ENCODE measurements at regions not wholly inside any gene's neighbourhood (a gene's known extent, or its start where the extent isn't known, plus 50 kb on each side); places are given as distances from the start of the nearest gene placed in this dataset.

- TF ChIP-seq, protein P1, sequence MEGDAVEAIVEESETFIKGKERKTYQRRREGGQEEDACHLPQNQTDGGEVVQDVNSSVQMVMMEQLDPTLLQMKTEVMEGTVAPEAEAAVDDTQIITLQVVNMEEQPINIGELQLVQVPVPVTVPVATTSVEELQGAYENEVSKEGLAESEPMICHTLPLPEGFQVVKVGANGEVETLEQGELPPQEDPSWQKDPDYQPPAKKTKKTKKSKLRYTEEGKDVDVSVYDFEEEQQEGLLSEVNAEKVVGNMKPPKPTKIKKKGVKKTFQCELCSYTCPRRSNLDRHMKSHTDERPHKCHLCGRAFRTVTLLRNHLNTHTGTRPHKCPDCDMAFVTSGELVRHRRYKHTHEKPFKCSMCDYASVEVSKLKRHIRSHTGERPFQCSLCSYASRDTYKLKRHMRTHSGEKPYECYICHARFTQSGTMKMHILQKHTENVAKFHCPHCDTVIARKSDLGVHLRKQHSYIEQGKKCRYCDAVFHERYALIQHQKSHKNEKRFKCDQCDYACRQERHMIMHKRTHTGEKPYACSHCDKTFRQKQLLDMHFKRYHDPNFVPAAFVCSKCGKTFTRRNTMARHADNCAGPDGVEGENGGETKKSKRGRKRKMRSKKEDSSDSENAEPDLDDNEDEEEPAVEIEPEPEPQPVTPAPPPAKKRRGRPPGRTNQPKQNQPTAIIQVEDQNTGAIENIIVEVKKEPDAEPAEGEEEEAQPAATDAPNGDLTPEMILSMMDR (IDR thresholded peaks at IDR 0.05): no peak
- no peak for TF ChIP-seq POLR2A (IDR thresholded peaks at IDR 0.05)
- Histone ChIP-seq H3K4me3 (no peak overlapping the region), H3K27me3 (no peaks in the 10 kb centered on the region), H3K36me3 (no peaks in the 10 kb centered on the region), H3K27ac (no peak overlapping the region), H3K4me1 (no peaks in the 10 kb centered on the region), H3K9me3 (no peaks in the 10 kb centered on the region)
- intact Hi-C loops (cut with DNase I; ENCODE audit: low total_unique reads): no loop called here
- no peak for DNase-seq
Observed at GRCh38 chr2:221762496-221762895, 190.4 kb upstream of the EPHA4 start.

DNA sequence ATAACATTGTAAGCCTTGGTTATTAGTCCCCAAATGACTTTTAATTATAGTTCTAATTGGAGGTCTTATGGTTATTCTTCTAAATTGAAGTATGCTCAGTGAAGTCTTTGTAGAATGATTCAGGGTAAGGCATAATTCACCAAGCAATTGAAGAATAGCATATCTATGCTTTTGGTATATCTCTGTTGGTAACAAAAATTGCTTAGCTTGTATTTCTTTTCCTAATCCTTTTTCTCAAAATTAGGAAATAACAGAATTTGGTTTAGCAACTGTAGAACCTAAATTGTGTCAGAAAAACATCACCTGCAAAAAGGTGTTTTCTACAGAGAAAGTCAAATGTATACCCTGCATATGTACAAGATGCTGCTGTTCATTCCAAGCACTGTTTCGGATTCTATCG is 189.2 kb upstream of the EPHA4 start:
- no peaks in the 10 kb centered on the region for H3K4me1 ChIP-seq
- no peak overlapping the region for H3K27ac ChIP-seq
- no peaks in the 10 kb centered on the region for H3K27me3 ChIP-seq
- TF ChIP-seq POLR2A (IDR thresholded peaks at IDR 0.05): no peak
- TF ChIP-seq, protein P1 (IDR thresholded peaks at IDR 0.05): no peak
- intact Hi-C loops (cut with DNase I; ENCODE audit: low total_unique reads): no loop called here
- no peaks in the 10 kb centered on the region for H3K9me3 ChIP-seq
- no peak overlapping the region for H3K4me3 ChIP-seq
- no peak for DNase-seq
- no peaks in the 10 kb centered on the region for H3K36me3 ChIP-seq

- DNase-seq: no peak
- no peaks in the 10 kb centered on the region for H3K36me3 ChIP-seq
- no peaks in the 10 kb centered on the region for H3K9me3 ChIP-seq
- intact Hi-C loops (cut with DNase I; ENCODE audit: low total_unique reads): no loop called here
- no peak overlapping the region for H3K27ac ChIP-seq
- no peaks in the 10 kb centered on the region for H3K4me1 ChIP-seq
- no peak overlapping the region for H3K4me3 ChIP-seq
- H3K27me3 ChIP-seq: no peaks in the 10 kb centered on the region
- TF ChIP-seq, protein P1 (IDR thresholded peaks at IDR 0.05): no peak
- TF ChIP-seq POLR2A (IDR thresholded peaks at IDR 0.05): no peak
Observed at GRCh38 chr2:221758076-221758475, 186.0 kb upstream of the EPHA4 start.

DNA sequence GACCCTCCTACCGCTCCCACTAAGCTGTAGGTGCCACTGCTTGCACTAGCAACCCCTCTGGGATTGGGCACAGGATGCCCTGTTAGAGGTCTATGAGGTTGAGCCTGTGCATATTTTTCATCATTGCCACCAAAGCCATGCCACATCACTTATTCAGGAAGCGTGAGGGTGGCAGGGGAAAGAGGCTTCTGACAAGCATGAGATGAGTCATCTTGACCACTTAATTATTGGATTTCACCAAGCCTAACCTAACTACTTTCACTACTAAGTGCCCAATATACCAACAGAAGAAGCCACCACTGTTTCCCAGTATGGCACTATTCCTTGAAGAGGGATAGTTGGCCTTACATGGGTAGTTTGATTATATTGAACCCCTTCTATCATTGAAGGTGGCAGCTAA is 181.3 kb upstream of the EPHA4 start:
- intact Hi-C loops (cut with DNase I; ENCODE audit: low total_unique reads): no loop called here
- TF ChIP-seq, protein P1 (IDR thresholded peaks at IDR 0.05): no peak
- DNase-seq: no peak

DNA sequence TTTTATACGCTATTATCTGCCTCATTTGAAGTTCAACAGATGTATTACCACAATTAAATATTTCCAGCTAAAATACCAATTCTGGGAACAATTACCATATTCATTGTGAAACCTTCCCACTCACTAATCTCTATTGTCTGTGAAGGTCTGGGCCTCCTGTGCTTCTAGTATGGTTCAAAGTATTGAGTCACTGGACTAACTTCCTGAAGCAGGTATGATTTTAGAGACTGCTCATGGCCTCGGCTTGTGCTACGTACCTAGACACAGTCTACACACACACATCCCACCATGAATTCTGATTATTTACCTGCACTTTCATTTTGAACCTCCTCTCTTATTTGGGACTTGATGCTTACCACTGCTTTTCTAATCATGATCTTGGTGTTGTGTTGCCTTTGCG is 180.7 kb upstream of the EPHA4 start:
- intact Hi-C loops (cut with DNase I; ENCODE audit: low total_unique reads): no loop called here
- H3K9me3 ChIP-seq: no peaks in the 10 kb centered on the region
- no peaks in the 10 kb centered on the region for H3K4me1 ChIP-seq
- no peak for TF ChIP-seq POLR2A (IDR thresholded peaks at IDR 0.05)
- TF ChIP-seq, protein P1 (IDR thresholded peaks at IDR 0.05): no peak
- H3K4me3 ChIP-seq: no peak overlapping the region
- no peak overlapping the region for H3K27ac ChIP-seq
- no peaks in the 10 kb centered on the region for H3K36me3 ChIP-seq
- H3K27me3 ChIP-seq: no peaks in the 10 kb centered on the region
- no peak for DNase-seq

More for the DNA sequence above, 181.3 kb upstream of the EPHA4 start:
- Histone ChIP-seq H3K4me3 (no peak overlapping the region), H3K27me3 (no peaks in the 10 kb centered on the region), H3K36me3 (no peaks in the 10 kb centered on the region), H3K9me3 (no peaks in the 10 kb centered on the region), H3K27ac (no peak overlapping the region), H3K4me1 (no peaks in the 10 kb centered on the region)

Data from uterus (tissue), 3 donors.